NT2/D1 (cell line): ENCODE measurements at regions not wholly inside any gene's neighbourhood (a gene's known extent, or its start where the extent isn't known, plus 50 kb on each side); places are given as distances from the start of the nearest gene placed in this dataset.

Source experiments
- SUZ12 ChIP-seq: IDR thresholded peaks from 2 replicates; pipeline ENCODE4 v1.6.1; 2011; ENCODE audit not compliant: insufficient read length, insufficient read depth; ENCODE audit errors: extremely low read depth
- YY1 ChIP-seq: IDR thresholded peaks from 2 replicates; pipeline ENCODE4 v1.6.1; 2011; ENCODE audit not compliant: insufficient read length, insufficient read depth
- ZNF274 ChIP-seq: IDR thresholded peaks from 2 replicates; pipeline ENCODE4 v1.6.1; 2011; ENCODE audit warnings: mild to moderate bottlenecking, low read depth, low read length

- TF ChIP-seq YY1 (no peak), ZNF274 (no peak), SUZ12 (no peak)
These were observed 464.5 kb upstream of the SLITRK5 start for GRCh38 chr13:87206708-87207107.
